ENCODE measurements at regions not wholly inside any gene's neighbourhood (a gene's known extent, or its start where the extent isn't known, plus 50 kb on each side); places are given as distances from the start of the nearest gene placed in this dataset.

- Histone ChIP-seq H3K36me3 (no peaks in the 10 kb centered on the region), H3K27me3 (replicated peaks; ENCODE audit: insufficient read depth) (no peaks in the 10 kb centered on the region), H3K4me1 (replicated peaks) (no peaks in the 10 kb centered on the region), H3K27ac (no peak overlapping the region), H3K9me3 (no peaks in the 10 kb centered on the region), H3K4me3 (no peak overlapping the region)
- TF ChIP-seq CTCF (IDR thresholded peaks at IDR 0.05) (no peak), POLR2AphosphoS5 (IDR thresholded peaks at IDR 0.05) (no peak), POLR2A (IDR thresholded peaks at IDR 0.05) (no peak)
- WGBS = 94% methylated on average over 9 of the region's 9 CpGs
- DNase-seq (ENCODE audit: low spot score) = no peak
- intact Hi-C loops (cut with DNase I) = no loop called here
Measured at GRCh38 chr2:216786676-216787075, 73.2 kb downstream of the TNP1 start.

- no peaks in the 10 kb centered on the region for H3K36me3 ChIP-seq
- intact Hi-C loops (cut with DNase I) = no loop called here
- no peak overlapping the region for H3K4me3 ChIP-seq
- no peaks in the 10 kb centered on the region for H3K4me1 ChIP-seq (replicated peaks)
- H3K27ac ChIP-seq = no peak overlapping the region
- DNase-seq (ENCODE audit: low spot score) = no peak
- no peaks in the 10 kb centered on the region for H3K9me3 ChIP-seq
- H3K27me3 ChIP-seq (replicated peaks; ENCODE audit: insufficient read depth) = no peaks in the 10 kb centered on the region
- TF ChIP-seq POLR2A (IDR thresholded peaks at IDR 0.05) = no peak
- TF ChIP-seq CTCF (IDR thresholded peaks at IDR 0.05) = no peak
- TF ChIP-seq POLR2AphosphoS5 (IDR thresholded peaks at IDR 0.05) = no peak
- 92% methylated on average over 3 of the region's 3 CpGs for WGBS
Measured at GRCh38 chr2:216784456-216784855, 75.4 kb downstream of the TNP1 start.

GRCh38 chr2:216781709-216782108 is 78.2 kb downstream of the TNP1 start:
- Histone ChIP-seq H3K36me3 (no peaks in the 10 kb centered on the region), H3K27ac (no peak overlapping the region), H3K4me3 (no peak overlapping the region), H3K9me3 (no peaks in the 10 kb centered on the region), H3K27me3 (replicated peaks; ENCODE audit: insufficient read depth) (no peaks in the 10 kb centered on the region), H3K4me1 (replicated peaks) (no peaks in the 10 kb centered on the region)
- no peak for DNase-seq (ENCODE audit: low spot score)
- no peak for TF ChIP-seq POLR2AphosphoS5 (IDR thresholded peaks at IDR 0.05)
- 50% methylated on average over 4 of the region's 4 CpGs for WGBS
- intact Hi-C loops (cut with DNase I) = no loop called here

- Histone ChIP-seq H3K27ac (no peak overlapping the region), H3K4me1 (replicated peaks) (no peaks in the 10 kb centered on the region), H3K9me3 (no peaks in the 10 kb centered on the region), H3K4me3 (no peak overlapping the region), H3K27me3 (replicated peaks; ENCODE audit: insufficient read depth) (no peaks in the 10 kb centered on the region), H3K36me3 (no peaks in the 10 kb centered on the region)
- 95% methylated on average over 4 of the region's 4 CpGs for WGBS
- intact Hi-C loops (cut with DNase I) = no loop called here
- TF ChIP-seq POLR2AphosphoS5 (IDR thresholded peaks at IDR 0.05) (no peak), CTCF (IDR thresholded peaks at IDR 0.05) (no peak), POLR2A (IDR thresholded peaks at IDR 0.05) (no peak)
- no peak for DNase-seq (ENCODE audit: low spot score)
Measured at GRCh38 chr2:216780843-216781242, 79.0 kb downstream of the TNP1 start.

- TF ChIP-seq POLR2A (IDR thresholded peaks at IDR 0.05) (no peak), POLR2AphosphoS5 (IDR thresholded peaks at IDR 0.05) (no peak), CTCF (IDR thresholded peaks at IDR 0.05) (peak in 2 of 4 experiments; percentile 20 to 40)
- H3K9me3 ChIP-seq = no peaks in the 10 kb centered on the region
- H3K4me3 ChIP-seq = no peak overlapping the region
- 85% methylated on average over 9 of the region's 9 CpGs for WGBS
- no peak for DNase-seq (ENCODE audit: low spot score)
- H3K4me1 ChIP-seq (replicated peaks) = no peaks in the 10 kb centered on the region
- intact Hi-C loops (cut with DNase I) = no loop called here
- no peak overlapping the region for H3K27ac ChIP-seq
- H3K36me3 ChIP-seq = no peaks in the 10 kb centered on the region
- no peaks in the 10 kb centered on the region for H3K27me3 ChIP-seq (replicated peaks; ENCODE audit: insufficient read depth)
Measured at GRCh38 chr2:216777637-216778273, 82.1 kb downstream of the TNP1 start.

Data from prostate gland (tissue), 2 donors.